Ovary (tissue), 3 donors: ENCODE measurements at regions not wholly inside any gene's neighbourhood (a gene's known extent, or its start where the extent isn't known, plus 50 kb on each side); places are given as distances from the start of the nearest gene placed in this dataset.

Experiments used
- EP300 ChIP-seq: sonication (generic); formaldehyde crosslinking; IDR thresholded peaks from one replicate; pipeline ENCODE4 v1.6.1; 2017; ENCODE audit warnings: antibody characterized with exemption
- POLR2A ChIP-seq: fragments of 450-650 bp; IDR thresholded peaks from one replicate; pipeline ENCODE4 v1.6.1; 2017; ENCODE audit warnings: antibody characterized with exemption, mild to moderate bottlenecking, moderate library complexity
- TF ChIP-seq, protein P1 (sequence below), 3 donors: fragments of 450-650 bp in 2 of 3; fragments of 200-600 bp in 1 of 3; IDR thresholded peaks; one replicate each; pipeline versions ENCODE4 v1.5.1 to v1.8.0; 2016 to 2022; ENCODE audit warnings: antibody characterized with exemption in 3 of 3, mild to moderate bottlenecking in 1 of 3
- donor health status: DM: no; HTN: no; CAD: no.

- no peak for TF ChIP-seq POLR2A
- TF ChIP-seq, protein P1, sequence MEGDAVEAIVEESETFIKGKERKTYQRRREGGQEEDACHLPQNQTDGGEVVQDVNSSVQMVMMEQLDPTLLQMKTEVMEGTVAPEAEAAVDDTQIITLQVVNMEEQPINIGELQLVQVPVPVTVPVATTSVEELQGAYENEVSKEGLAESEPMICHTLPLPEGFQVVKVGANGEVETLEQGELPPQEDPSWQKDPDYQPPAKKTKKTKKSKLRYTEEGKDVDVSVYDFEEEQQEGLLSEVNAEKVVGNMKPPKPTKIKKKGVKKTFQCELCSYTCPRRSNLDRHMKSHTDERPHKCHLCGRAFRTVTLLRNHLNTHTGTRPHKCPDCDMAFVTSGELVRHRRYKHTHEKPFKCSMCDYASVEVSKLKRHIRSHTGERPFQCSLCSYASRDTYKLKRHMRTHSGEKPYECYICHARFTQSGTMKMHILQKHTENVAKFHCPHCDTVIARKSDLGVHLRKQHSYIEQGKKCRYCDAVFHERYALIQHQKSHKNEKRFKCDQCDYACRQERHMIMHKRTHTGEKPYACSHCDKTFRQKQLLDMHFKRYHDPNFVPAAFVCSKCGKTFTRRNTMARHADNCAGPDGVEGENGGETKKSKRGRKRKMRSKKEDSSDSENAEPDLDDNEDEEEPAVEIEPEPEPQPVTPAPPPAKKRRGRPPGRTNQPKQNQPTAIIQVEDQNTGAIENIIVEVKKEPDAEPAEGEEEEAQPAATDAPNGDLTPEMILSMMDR (IDR thresholded peaks at IDR 0.05): no peak
- TF ChIP-seq EP300: no peak
Measured at GRCh38 chr6:43952746-43953145, 174.5 kb downstream of the MRPL14 start.
